Activated CD4-positive, CD25-positive, alpha-beta regulatory T cell treated with anti-CD3 and anti-CD28 coated beads, Interleukin-2, amount 50 U/mL, for 24 hours (primary cell): ENCODE measurements at regions not wholly inside any gene's neighbourhood (a gene's known extent, or its start where the extent isn't known, plus 50 kb on each side); places are given as distances from the start of the nearest gene placed in this dataset.
"Not testable (repeated sequence)": the region's sequence is repeated elsewhere in the genome, so short reads cannot be mapped to it uniquely, and the experiment has no call there.

Experiments used
- ATAC-seq, 2 donors: fragments of 150-1000 bp; cut with Tn5 transposase; one replicate each; pipeline ENCODE4 v1.10.0; 2021; ENCODE audit warnings: mild to moderate bottlenecking in 1 of 2, moderate library complexity in 1 of 2

GRCh38 chr5:34096033-34096432 is 53.0 kb upstream of the C1QTNF3 start:
- ATAC-seq, result not testable (repeated sequence)

GRCh38 chr5:34099891-34100290 is 56.9 kb upstream of the C1QTNF3 start:
- ATAC-seq, result not testable (repeated sequence)

GRCh38 chr5:34101567-34101966 is 58.6 kb upstream of the C1QTNF3 start:
- not testable (repeated sequence) for ATAC-seq

GRCh38 chr5:34108897-34109296 is 65.9 kb upstream of the C1QTNF3 start:
- not testable (repeated sequence) for ATAC-seq

- ATAC-seq, result not testable (repeated sequence)
These were observed 81.3 kb upstream of the C1QTNF3 start for GRCh38 chr5:34124280-34124679.

GRCh38 chr5:34125354-34125753 is 82.3 kb upstream of the C1QTNF3 start:
- not testable (repeated sequence) for ATAC-seq

GRCh38 chr5:34126741-34127140 is 83.7 kb upstream of the C1QTNF3 start:
- not testable (repeated sequence) for ATAC-seq

DNA sequence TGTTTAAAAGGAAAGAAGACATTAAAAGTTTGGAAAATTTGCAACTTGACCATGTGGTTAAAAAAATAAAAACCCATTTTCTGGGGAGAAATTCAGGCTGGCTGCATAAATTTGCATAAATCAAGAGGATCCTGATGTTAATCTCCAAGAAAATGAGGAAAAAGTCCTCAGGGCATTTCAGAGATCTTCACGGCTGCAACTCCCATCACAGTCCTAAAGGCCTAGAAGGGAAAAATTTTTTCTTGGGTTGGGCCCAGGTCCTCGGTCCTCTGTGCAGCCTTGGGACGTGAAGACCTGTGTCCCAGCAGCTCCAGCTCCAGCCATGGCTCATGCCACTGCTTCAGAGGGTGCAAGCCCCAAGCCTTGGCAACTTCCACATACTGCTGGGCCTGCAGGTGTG is 84.8 kb upstream of the C1QTNF3 start:
- ATAC-seq, result not testable (repeated sequence)

DNA sequence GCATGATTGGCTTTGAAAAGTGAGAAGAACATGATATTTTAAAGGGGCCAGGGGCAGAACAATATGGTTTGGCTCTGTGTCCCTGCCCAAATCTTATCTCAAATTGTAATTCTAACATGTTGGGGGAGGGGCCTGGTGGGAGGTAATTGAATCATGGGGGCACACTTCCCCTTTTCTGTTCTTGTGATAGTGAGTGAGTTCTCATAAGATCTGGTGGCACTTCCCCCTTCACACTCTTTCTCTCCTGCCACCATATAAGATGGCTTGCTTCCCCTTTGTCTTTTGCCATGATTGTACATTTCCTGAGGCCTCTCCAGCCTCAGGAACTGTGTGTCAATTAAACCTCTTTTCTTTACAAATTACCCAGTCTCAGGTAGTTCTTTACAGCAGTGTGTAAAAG is 85.9 kb upstream of the C1QTNF3 start:
- ATAC-seq, result not testable (repeated sequence)

DNA sequence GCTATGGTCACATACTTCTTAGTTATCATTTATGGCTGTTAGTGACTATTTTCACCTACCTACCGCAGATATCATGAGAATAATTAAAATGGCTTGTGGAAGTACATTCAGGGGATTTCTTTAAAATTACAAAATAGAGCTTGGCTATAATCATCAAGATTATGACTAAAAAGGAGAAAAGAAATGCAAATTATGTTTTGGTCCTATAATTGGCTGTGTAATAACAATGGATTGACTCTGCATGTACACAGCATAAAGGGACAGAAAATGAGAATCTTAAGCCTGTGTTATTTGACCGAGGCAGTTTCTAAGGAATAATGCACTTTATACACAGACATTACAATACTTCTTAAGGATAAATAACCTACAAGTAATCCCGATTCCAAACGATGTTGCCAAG is 112.0 kb upstream of the C1QTNF3 start:
- ATAC-seq, result not testable (repeated sequence)

DNA sequence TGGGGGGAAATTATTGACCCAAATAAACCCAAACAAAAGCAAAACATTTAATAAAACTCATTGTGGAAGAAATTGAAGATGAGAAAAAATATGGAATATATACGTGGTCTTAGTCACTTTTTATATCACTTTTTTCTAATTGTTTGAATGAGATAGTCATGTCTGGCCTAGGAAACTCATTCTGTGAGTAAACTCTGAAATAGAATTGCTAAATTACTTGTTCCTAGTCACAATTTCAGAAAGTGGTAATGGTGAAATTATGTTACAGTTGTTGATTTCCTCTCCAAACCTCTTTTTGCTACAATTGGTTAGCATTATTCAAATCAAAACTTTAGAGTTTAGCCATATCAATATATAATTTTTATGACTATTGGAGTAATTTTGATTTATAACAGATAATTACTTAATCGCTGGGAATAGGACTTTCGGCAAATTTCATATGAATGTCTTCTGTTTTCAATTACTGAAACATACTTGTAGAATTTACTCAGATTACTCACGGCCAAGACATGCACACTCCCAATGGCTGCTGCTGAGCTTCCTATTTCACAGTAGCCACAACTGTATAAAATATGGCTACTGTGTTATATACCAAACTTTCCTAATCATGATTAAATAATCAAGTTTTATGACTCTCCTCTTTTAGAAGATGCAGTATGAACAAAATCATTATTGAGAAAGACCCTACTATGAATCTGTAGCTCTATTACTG is 113.8 kb upstream of the C1QTNF3 start:
- ATAC-seq, result not testable (repeated sequence)

- ATAC-seq, result not testable (repeated sequence)
These were observed 117.9 kb upstream of the C1QTNF3 start for GRCh38 chr5:34160904-34161303.

DNA sequence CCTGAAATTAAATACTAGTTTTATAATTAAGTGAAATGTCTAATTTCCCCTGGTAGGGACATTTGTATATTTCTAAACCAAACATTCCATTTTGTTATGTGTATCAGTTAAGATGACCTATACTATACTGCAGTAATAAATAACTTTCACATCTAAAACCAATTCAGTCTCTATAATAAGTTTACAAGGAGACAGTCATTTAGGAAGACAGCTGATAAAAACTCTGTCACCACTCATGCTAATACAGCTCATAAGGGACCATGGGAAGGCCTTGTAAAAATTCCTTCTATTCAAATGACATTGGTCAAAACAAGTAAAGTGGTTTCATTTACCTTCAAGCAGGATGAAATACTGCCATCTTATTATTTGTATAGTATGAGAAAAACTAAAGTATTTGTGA is 128.4 kb upstream of the C1QTNF3 start:
- ATAC-seq, result not testable (repeated sequence)

DNA sequence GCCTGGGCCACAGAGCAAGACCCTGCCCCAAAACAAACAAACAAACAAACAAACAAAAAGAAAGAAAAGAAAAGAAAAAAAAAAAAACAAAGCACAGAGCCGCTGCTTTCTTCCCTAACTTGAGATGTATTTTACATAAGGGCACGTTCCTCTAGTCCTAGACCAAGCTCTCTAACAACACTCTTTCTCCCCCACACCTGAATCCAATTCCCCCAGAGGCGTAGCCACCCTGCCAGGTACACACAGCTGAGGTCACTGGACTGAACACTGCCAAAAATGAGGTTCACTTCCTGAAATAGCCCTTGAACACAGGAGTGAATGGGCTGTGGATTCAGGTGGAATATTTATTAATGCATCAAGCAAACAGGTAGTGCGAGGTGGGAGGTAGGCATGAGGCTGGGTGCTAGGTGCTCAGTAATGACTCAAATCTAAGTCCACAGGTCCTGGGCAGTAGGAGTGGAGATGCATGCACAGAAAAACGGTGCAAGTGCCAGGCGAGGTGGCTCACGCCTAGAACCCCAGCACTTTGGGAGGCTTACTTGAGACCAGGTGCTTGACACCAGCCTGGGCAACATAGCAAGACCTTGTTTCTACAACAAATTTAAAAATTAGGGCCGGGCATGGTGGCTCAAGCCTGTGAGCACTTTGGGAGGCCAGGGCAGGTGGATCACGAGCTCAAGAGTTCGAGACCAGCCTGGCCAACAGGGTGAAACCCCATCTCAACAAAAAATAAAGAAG is 136.6 kb upstream of the C1QTNF3 start:
- not testable (repeated sequence) for ATAC-seq

DNA sequence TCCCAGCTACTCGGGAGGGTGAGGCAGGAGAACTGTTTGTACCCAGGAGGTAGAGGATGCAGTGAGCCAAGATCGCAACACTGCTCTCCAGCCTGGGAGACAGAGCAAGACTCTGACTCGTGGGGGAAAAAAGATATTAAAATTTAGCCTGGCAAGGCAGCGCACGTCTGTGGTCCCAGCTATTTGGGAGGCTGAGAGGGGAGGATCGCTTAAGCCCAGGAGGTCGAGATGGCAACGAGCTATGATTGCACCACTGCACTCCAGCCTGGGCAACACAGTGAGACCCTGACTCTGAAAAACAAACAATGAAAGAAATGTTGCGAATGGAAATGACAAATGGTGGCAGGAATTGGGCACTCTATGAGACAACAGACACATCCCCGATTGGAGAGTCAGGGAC is 137.2 kb upstream of the C1QTNF3 start:
- not testable (repeated sequence) for ATAC-seq

DNA sequence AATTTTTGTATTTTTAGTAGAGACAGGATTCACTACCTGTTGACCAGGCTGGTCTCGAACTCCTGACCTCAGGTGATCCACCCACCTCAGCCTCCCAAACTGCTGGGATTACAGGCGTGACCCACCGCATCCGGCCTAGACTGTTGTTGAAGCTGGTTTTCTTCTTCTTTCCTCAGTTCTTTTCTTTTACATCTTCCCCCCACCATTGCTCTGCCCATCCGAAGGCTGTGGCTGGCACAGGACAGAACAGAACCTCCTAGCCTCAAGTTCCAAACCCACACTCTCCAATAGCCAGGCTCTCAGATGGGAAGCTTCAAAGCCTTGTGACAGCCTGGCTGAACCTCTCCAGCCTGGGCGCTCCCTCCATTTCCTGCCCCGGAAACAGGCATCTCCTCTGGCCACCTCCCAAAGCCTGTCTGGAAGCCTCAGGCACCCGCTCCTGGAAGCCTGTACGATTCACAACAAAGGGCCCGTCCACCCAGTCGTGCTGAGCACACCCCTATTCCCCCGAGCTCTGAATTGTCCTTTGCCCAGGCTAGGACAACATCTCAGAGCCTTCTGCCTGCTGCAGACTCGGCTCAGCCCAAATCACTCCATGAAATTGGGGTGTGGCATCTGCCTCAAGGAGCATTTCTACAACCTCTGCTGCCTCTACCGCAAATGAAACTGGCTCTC is 138.1 kb upstream of the C1QTNF3 start:
- ATAC-seq, result not testable (repeated sequence)

GRCh38 chr5:34185005-34185404 is 142.0 kb upstream of the C1QTNF3 start:
- ATAC-seq, result not testable (repeated sequence)

GRCh38 chr5:34185572-34185971 is 142.6 kb upstream of the C1QTNF3 start:
- not testable (repeated sequence) for ATAC-seq

- ATAC-seq, result not testable (repeated sequence)
These were observed 143.1 kb upstream of the C1QTNF3 start for GRCh38 chr5:34186108-34186507.

- ATAC-seq, result not testable (repeated sequence)
These were observed 143.9 kb upstream of the C1QTNF3 start for GRCh38 chr5:34186865-34187264.

DNA sequence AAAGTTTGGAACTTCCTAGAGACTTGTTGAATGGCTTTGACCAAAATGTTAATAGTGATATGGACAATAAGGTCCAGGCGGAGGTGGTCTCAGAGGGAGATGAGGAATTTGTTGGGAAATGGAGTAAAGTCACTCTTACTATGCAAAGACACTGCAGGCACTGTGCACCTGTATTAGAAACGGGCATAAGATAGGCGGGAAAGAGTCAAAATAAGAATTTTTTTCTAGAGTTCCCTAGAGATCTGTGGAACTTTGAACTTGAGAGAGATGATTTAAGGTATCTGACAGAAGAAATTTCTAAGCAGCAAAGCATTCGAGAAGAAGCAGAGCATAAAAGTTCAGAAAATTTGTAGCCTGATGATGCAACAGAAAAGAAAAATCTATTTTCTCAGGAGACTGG is 144.4 kb upstream of the C1QTNF3 start:
- not testable (repeated sequence) for ATAC-seq

DNA sequence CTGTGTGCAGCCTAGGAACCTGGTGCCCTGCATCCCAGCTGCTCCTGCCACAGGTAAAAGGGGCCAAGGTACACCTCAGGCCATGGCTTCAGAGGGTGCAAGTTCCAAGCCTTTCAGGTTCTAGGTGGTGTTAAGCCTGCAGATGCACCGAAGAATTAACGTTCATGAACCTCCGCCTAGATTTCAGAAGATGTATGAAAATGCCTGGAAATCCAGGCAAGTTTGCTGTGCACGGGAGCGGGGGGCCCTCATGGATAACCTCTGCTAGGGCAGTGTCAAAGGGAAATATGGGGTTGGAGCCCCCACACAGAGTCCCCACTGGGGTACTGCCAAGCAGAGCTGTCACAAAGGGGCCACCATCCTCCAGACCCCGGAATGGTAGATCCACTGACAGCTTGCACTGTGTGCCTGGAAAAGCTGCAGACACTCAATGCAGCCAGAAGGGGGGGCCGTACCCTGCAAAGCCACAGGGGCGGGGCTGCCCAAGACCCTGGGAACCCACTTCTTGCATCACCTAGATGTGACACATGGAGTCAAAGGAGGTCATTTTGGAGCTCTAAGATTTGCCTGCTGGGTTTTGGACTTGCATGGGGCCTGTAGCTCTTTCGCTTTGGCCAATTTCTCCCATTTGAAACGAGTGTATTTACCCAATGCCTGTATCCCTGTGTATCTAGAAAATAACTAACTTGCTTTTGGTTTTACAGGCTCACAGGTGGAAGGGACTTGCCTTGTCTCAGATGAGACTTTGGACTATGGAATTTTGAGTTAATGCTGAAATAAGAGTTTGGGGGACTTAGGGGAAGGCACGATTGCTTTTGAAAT is 145.2 kb upstream of the C1QTNF3 start:
- not testable (repeated sequence) for ATAC-seq
